CD14-positive monocyte (primary cell): ENCODE measurements at regions not wholly inside any gene's neighbourhood (a gene's known extent, or its start where the extent isn't known, plus 50 kb on each side); places are given as distances from the start of the nearest gene placed in this dataset.

Experiments
- DNase-seq, 3 donors: peaks; one replicate each; pipeline ENCODE4 v3.0.0-alpha.2; 2011 to 2022
- H2AFZ ChIP-seq: 2 replicates; pipeline ENCODE4 v1.6.0; 2012; ENCODE audit warnings: mild to moderate bottlenecking, low read depth, low read length, inconsistent platforms; ENCODE audit not compliant: insufficient read depth, poor library complexity, severe bottlenecking
- H3K27ac ChIP-seq, 2 donors: 1 replicate in 1 of 2; 2 replicates in 1 of 2; pipeline ENCODE4 v1.5.1; 2012 to 2013; ENCODE audit warnings: low read length in 2 of 2, control low read depth in 1 of 2, inconsistent platforms in 1 of 2, low read depth in 1 of 2, mild to moderate bottlenecking in 1 of 2
- H3K27me3 ChIP-seq, 2 donors: one replicate each; pipeline versions ENCODE4 v1.6.0 to v1.6.1; 2011 to 2013; ENCODE audit warnings: low read length in 2 of 2; ENCODE audit not compliant: control insufficient read depth in 2 of 2, insufficient read depth in 2 of 2
- H3K36me3 ChIP-seq, 2 donors: replicated peaks in 1 of 2; 1 replicate in 1 of 2; 2 replicates in 1 of 2; pipeline versions ENCODE4 v1.5.1 to v1.6.1; 2012 to 2013; ENCODE audit warnings: low read length in 2 of 2, control low read depth in 1 of 2, inconsistent platforms in 1 of 2, mild to moderate bottlenecking in 1 of 2; ENCODE audit not compliant: insufficient read depth in 2 of 2, control insufficient read depth in 1 of 2
- H3K4me1 ChIP-seq, 2 donors: 1 replicate in 1 of 2; 2 replicates in 1 of 2; pipeline versions ENCODE4 v1.5.1 to v1.6.1; 2012 to 2013; ENCODE audit warnings: low read length in 2 of 2, control low read depth in 1 of 2, inconsistent platforms in 1 of 2, mild to moderate bottlenecking in 1 of 2, moderate library complexity in 1 of 2; ENCODE audit not compliant: insufficient read depth in 2 of 2, control insufficient read depth in 1 of 2
- H3K4me2 ChIP-seq: replicated peaks from 2 replicates; pipeline ENCODE3; 2012; ENCODE audit warnings: low read length, moderate library complexity, mild to moderate bottlenecking; ENCODE audit not compliant: poor library complexity, severe bottlenecking; ENCODE audit errors: extremely low read depth
- H3K4me3 ChIP-seq, 3 experiments: fragments of 200-600 bp in 1 of 3; sonication (generic) in 1 of 3; replicated peaks in 1 of 3; 1 replicate in 2 of 3; 2 replicates in 1 of 3; pipeline ENCODE4 v1.5.1; 2011 to 2013; ENCODE audit warnings: low read length in 3 of 3, mild to moderate bottlenecking in 3 of 3, control low read depth in 2 of 3, low read depth in 2 of 3, inconsistent platforms in 1 of 3, moderate library complexity in 1 of 3
- H3K79me2 ChIP-seq: 2 replicates; pipeline ENCODE4 v1.6.0; 2012; ENCODE audit warnings: mild to moderate bottlenecking, control low read depth, inconsistent platforms, low read length, moderate library complexity; ENCODE audit not compliant: insufficient read depth
- H3K9ac ChIP-seq: 2 replicates; pipeline ENCODE4 v1.6.0; 2017; ENCODE audit warnings: low read length, mild to moderate bottlenecking; ENCODE audit not compliant: insufficient read depth, poor library complexity, severe bottlenecking
- H3K9me3 ChIP-seq, 2 donors: replicated peaks in 1 of 2; 1 replicate in 1 of 2; 2 replicates in 1 of 2; pipeline versions ENCODE4 v1.5.1 to v1.6.1; 2012 to 2013; ENCODE audit warnings: low read length in 2 of 2, control low read depth in 1 of 2; ENCODE audit not compliant: control insufficient read depth in 1 of 2, insufficient read depth in 1 of 2
- H4K20me1 ChIP-seq: 2 replicates; pipeline ENCODE4 v1.6.0; 2012; ENCODE audit warnings: mild to moderate bottlenecking, low read length, control low read depth, moderate library complexity; ENCODE audit not compliant: insufficient read depth
- H3K27ac Mint-ChIP-seq, 7 donors: one replicate each; pipeline ENCODE4 v1.8.0; 2020; ENCODE audit warnings: mild to moderate bottlenecking in 7 of 7, mixed read lengths in 7 of 7, moderate library complexity in 6 of 7, inconsistent platforms in 2 of 7
- H3K27me3 Mint-ChIP-seq, 3 donors: one replicate each; pipeline ENCODE4 v1.8.0; 2021 to 2022; ENCODE audit warnings: low read depth in 3 of 3, mild to moderate bottlenecking in 3 of 3, mixed read lengths in 3 of 3, moderate library complexity in 3 of 3, inconsistent platforms in 1 of 3
- H3K36me3 Mint-ChIP-seq, 2 donors: one replicate each; pipeline ENCODE4 v1.8.0; 2020; ENCODE audit warnings: mixed read lengths in 2 of 2, inconsistent platforms in 1 of 2, mild to moderate bottlenecking in 1 of 2
- H3K4me1 Mint-ChIP-seq: one replicate; pipeline ENCODE4 v1.8.0; 2020; ENCODE audit warnings: mild to moderate bottlenecking, mixed read lengths
- H3K4me3 Mint-ChIP-seq, 2 donors: one replicate each; pipeline ENCODE4 v1.8.0; 2020; ENCODE audit warnings: mild to moderate bottlenecking in 2 of 2, mixed read lengths in 2 of 2, moderate library complexity in 1 of 2
- H3K9me3 Mint-ChIP-seq, 7 donors: one replicate each; pipeline ENCODE4 v1.8.0; 2020 to 2022; ENCODE audit warnings: mixed read lengths in 7 of 7, mild to moderate bottlenecking in 6 of 7, moderate library complexity in 6 of 7, inconsistent platforms in 2 of 7
- whole genome bisulfite sequencing: methylation state at CpG from one replicate; pipeline ENCODE4 v1.1.5; 2013; ENCODE audit warnings: missing lambda C conversion rate; ENCODE audit not compliant: insufficient coverage; 5-methylcytosine and 5-hydroxymethylcytosine counted together
- intact Hi-C, 2 donors: fragments of 100-400 bp; cut with micrococcal nuclease; formaldehyde crosslinking; loops; one replicate each; pipeline versions ENCODE4 v1.15.0 to v1.15.1; 2023
- TF ChIP-seq, protein P1 (sequence below): fragments of 200-600 bp; IDR thresholded peaks from one replicate; pipeline ENCODE4 v1.8.0; 2022; ENCODE audit warnings: antibody characterized with exemption, mild to moderate bottlenecking

DNA sequence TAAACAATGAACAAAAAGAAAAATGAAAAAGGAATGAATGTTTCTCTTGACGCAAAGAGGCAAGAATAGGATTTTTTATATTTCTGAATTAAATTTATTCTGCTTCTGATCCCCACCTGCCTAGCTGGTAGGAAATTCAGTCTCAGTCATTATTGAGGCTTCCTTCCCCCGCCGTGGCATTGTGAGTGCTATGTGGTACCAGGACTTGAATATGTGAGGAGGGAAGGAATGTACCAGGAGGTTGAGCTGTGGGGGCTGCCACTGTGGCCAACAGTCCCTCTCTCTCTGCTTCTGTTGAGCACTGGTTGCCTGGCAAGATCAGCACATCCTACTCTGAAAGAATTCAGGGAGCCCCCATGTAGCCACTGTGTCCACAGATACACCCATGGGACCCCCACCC is 368.1 kb upstream of the JARID2 start:
- no peaks in the 10 kb centered on the region for H3K27me3 ChIP-seq
- Mint-ChIP-seq H3K4me1 (peaks cover 95% of the 10 kb centered on the region), H3K4me3 (peak overlapping the region in 1 of 2 donors; percentile 39), H3K27me3 (peaks cover 0 to 2% (median 0%) of the 10 kb centered on the region in 3 donors), H3K9me3 (peaks cover 0 to 8% (median 0%) of the 10 kb centered on the region in 7 donors), H3K27ac (peak overlapping the region; percentile 99 to 100 (median 100)), H3K36me3 (peaks cover 13 to 16% of the 10 kb centered on the region in 2 donors)
- no peak for DNase-seq
- TF ChIP-seq, protein P1, sequence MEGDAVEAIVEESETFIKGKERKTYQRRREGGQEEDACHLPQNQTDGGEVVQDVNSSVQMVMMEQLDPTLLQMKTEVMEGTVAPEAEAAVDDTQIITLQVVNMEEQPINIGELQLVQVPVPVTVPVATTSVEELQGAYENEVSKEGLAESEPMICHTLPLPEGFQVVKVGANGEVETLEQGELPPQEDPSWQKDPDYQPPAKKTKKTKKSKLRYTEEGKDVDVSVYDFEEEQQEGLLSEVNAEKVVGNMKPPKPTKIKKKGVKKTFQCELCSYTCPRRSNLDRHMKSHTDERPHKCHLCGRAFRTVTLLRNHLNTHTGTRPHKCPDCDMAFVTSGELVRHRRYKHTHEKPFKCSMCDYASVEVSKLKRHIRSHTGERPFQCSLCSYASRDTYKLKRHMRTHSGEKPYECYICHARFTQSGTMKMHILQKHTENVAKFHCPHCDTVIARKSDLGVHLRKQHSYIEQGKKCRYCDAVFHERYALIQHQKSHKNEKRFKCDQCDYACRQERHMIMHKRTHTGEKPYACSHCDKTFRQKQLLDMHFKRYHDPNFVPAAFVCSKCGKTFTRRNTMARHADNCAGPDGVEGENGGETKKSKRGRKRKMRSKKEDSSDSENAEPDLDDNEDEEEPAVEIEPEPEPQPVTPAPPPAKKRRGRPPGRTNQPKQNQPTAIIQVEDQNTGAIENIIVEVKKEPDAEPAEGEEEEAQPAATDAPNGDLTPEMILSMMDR: no peak
- no peaks in the 10 kb centered on the region for H3K9me3 ChIP-seq
- H3K36me3 ChIP-seq: no peaks in the 10 kb centered on the region
- H3K4me1 ChIP-seq: peaks cover 86 to 90% of the 10 kb centered on the region in 2 donors
- H3K27ac ChIP-seq: peak overlapping the region; percentile 95 to 99
- H3K4me2 ChIP-seq: peak overlapping the region; percentile 4
- intact Hi-C loops: loop anchor here in 1 of 2 donors (5.0 to 10.0 kb wide), 3 partner anchors 35 to 187 kb away; no protein-coding TSS in a partner anchor
- no peak overlapping the region for H2AFZ ChIP-seq
- 60% methylated on average over 1 of the region's 3 CpGs for WGBS
- no peaks in the 10 kb centered on the region for H4K20me1 ChIP-seq
- no peak overlapping the region for H3K4me3 ChIP-seq
- peak overlapping the region; percentile 75 for H3K9ac ChIP-seq
- no peaks in the 10 kb centered on the region for H3K79me2 ChIP-seq

DNA sequence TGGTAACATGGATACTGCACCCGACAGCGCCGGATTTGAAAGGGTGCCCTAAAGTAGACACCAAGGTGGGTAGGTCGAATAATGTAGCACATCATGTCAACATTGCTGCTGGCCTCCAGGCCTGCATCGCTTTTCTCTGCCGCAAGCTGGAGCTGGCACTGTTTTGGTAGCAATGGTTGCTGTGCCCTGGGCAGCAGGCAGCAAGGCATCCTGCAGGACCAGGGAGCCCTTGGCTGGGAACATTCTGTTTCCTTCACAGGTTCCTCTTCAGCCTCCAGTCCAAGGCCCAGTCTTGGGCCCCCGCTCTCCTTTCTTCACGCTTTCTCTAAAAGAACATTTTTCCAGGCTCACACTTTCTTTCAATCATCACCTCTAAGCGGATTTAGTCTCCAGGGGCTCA is 365.8 kb upstream of the JARID2 start:
- no peaks in the 10 kb centered on the region for H3K36me3 ChIP-seq
- H2AFZ ChIP-seq: no peak overlapping the region
- WGBS: 97% methylated on average over 9 of the region's 9 CpGs
- no peaks in the 10 kb centered on the region for H3K27me3 ChIP-seq
- no peak overlapping the region for H3K4me3 Mint-ChIP-seq
- H3K79me2 ChIP-seq: no peaks in the 10 kb centered on the region
- peak overlapping the region in 1 of 2 donors; percentile 59 for H3K27ac ChIP-seq
- peaks cover 11 to 13% of the 10 kb centered on the region in 2 donors for H3K36me3 Mint-ChIP-seq
- H3K9ac ChIP-seq: peak overlapping the region; percentile 11
- no peaks in the 10 kb centered on the region for H3K27me3 Mint-ChIP-seq
- H3K27ac Mint-ChIP-seq: peak overlapping the region; percentile 31 to 92 (median 90)
- H3K9me3 ChIP-seq: no peaks in the 10 kb centered on the region
- no peaks in the 10 kb centered on the region for H4K20me1 ChIP-seq
- no peak for DNase-seq
- H3K4me2 ChIP-seq: no peak overlapping the region
- peaks cover 93% of the 10 kb centered on the region for H3K4me1 Mint-ChIP-seq
- TF ChIP-seq, protein P1: no peak
- intact Hi-C loops: loop anchor here (5.0 kb wide), 2 partner anchors 47 to 87 kb away; no protein-coding TSS in a partner anchor
- H3K4me1 ChIP-seq: peaks cover 81 to 90% of the 10 kb centered on the region in 2 donors
- H3K4me3 ChIP-seq: no peak overlapping the region
- peaks cover 0 to 8% (median 0%) of the 10 kb centered on the region in 7 donors for H3K9me3 Mint-ChIP-seq
